Endodermal cell (in vitro differentiated cells): ENCODE measurements at regions not wholly inside any gene's neighbourhood (a gene's known extent, or its start where the extent isn't known, plus 50 kb on each side); places are given as distances from the start of the nearest gene placed in this dataset.

Experiments used
- DNase-seq: peaks from one replicate; pipeline ENCODE4 v3.0.0-alpha.2; 2017
- H3K27ac ChIP-seq: 2 replicates; pipeline ENCODE4 v1.5.1; 2013; ENCODE audit warnings: mild to moderate bottlenecking, low read depth, low read length, moderate library complexity
- H3K27me3 ChIP-seq: 2 replicates; pipeline ENCODE4 v1.6.1; 2013; ENCODE audit warnings: mild to moderate bottlenecking, low read length, moderate library complexity; ENCODE audit not compliant: insufficient read depth, control insufficient read depth, poor library complexity, severe bottlenecking
- H3K36me3 ChIP-seq: 2 replicates; pipeline ENCODE4 v1.7.0; 2013; ENCODE audit warnings: mild to moderate bottlenecking, low read length, moderate library complexity; ENCODE audit not compliant: control insufficient read depth, insufficient read depth
- H3K4me1 ChIP-seq: one replicate; pipeline ENCODE4 v1.7.0; 2013; ENCODE audit warnings: low read length; ENCODE audit not compliant: control insufficient read depth, insufficient read depth
- H3K4me3 ChIP-seq: 2 replicates; pipeline ENCODE4 v1.5.1; 2013; ENCODE audit warnings: mild to moderate bottlenecking, low read length, moderate library complexity
- H3K9ac ChIP-seq: 2 replicates; pipeline ENCODE4 v1.6.1; 2013; ENCODE audit warnings: mild to moderate bottlenecking, low read length, moderate library complexity; ENCODE audit not compliant: poor library complexity, severe bottlenecking; ENCODE audit errors: extremely low read depth
- H3K9me3 ChIP-seq: 2 replicates; pipeline ENCODE4 v1.6.1; 2013; ENCODE audit warnings: mild to moderate bottlenecking, low read length, moderate library complexity; ENCODE audit not compliant: control insufficient read depth
- H3K27ac Mint-ChIP-seq: 2 replicates; pipeline ENCODE4 v1.8.0; 2020; ENCODE audit warnings: mixed read lengths
- H3K27me3 Mint-ChIP-seq: 2 replicates; pipeline ENCODE4 v1.8.0; 2021; ENCODE audit warnings: mild to moderate bottlenecking, mixed read lengths; ENCODE audit not compliant: insufficient read depth
- H3K36me3 Mint-ChIP-seq: 2 replicates; pipeline ENCODE4 v1.8.0; 2020; ENCODE audit warnings: low read depth, mixed read lengths
- H3K4me1 Mint-ChIP-seq: 2 replicates; pipeline ENCODE4 v1.8.0; 2020; ENCODE audit warnings: mixed read lengths
- H3K4me3 Mint-ChIP-seq: 2 replicates; pipeline ENCODE4 v1.8.0; 2020; ENCODE audit warnings: mild to moderate bottlenecking, moderate library complexity, mixed read lengths
- H3K9me3 Mint-ChIP-seq: 2 replicates; pipeline ENCODE4 v1.8.0; 2020; ENCODE audit warnings: mild to moderate bottlenecking, mixed read lengths
- CTCF ChIP-seq: fragments of 200-600 bp; sonication (generic); conservative IDR thresholded peaks from 2 replicates; pipeline ENCODE4 v1.5.0; 2021; ENCODE audit warnings: antibody characterized with exemption, mild to moderate bottlenecking
- WGBS, 2 experiments: methylation state at CpG; one replicate each; pipeline versions ENCODE4 v1.1.5 to v1.1.7; 2013; ENCODE audit warnings: missing lambda C conversion rate in 2 of 2, mixed read lengths in 1 of 2; ENCODE audit not compliant: insufficient coverage in 1 of 2, insufficient read length in 1 of 2; 5-methylcytosine and 5-hydroxymethylcytosine counted together

GRCh38 chr10:10259013-10259412 is 758.7 kb upstream of the CELF2 start:
- DNase-seq = peak; percentile 51

GRCh38 chr10:10270126-10271050 is 747.3 kb upstream of the CELF2 start:
- no peak overlapping the region for H3K27ac Mint-ChIP-seq
- no peaks in the 10 kb centered on the region for H3K4me1 ChIP-seq
- H3K27me3 ChIP-seq = no peaks in the 10 kb centered on the region
- H3K27me3 Mint-ChIP-seq = no peaks in the 10 kb centered on the region
- H3K4me1 Mint-ChIP-seq = peaks cover 13% of the 10 kb centered on the region
- H3K36me3 ChIP-seq = no peaks in the 10 kb centered on the region
- DNase-seq = no peak
- no peak overlapping the region for H3K9ac ChIP-seq
- H3K4me3 ChIP-seq = no peak overlapping the region
- no peak for TF ChIP-seq CTCF
- no peak overlapping the region for H3K4me3 Mint-ChIP-seq
- no peaks in the 10 kb centered on the region for H3K9me3 ChIP-seq
- no peak overlapping the region for H3K27ac ChIP-seq
- no peaks in the 10 kb centered on the region for H3K9me3 Mint-ChIP-seq
- WGBS, 2 experiments = 95 to 97% methylated on average over 5 to 8 of the region's 8 CpGs
- no peaks in the 10 kb centered on the region for H3K36me3 Mint-ChIP-seq

More at GRCh38 chr10:10259013-10259412, 758.7 kb upstream of the CELF2 start:
- no peak overlapping the region for H3K9ac ChIP-seq
- H3K4me3 ChIP-seq = no peak overlapping the region
- peaks cover 6% of the 10 kb centered on the region for H3K9me3 ChIP-seq
- no peaks in the 10 kb centered on the region for H3K27me3 Mint-ChIP-seq
- TF ChIP-seq CTCF = peak; percentile 16
- no peak overlapping the region for H3K27ac Mint-ChIP-seq
- peaks cover 3% of the 10 kb centered on the region for H3K9me3 Mint-ChIP-seq
- H3K36me3 ChIP-seq = no peaks in the 10 kb centered on the region
- no peak overlapping the region for H3K27ac ChIP-seq
- no peaks in the 10 kb centered on the region for H3K4me1 Mint-ChIP-seq
- WGBS, 2 experiments = 96% methylated on average over 4 of the region's 4 CpGs; no CpG with 5 or more reads in 1 of the 2 experiments
- no peaks in the 10 kb centered on the region for H3K4me1 ChIP-seq
- H3K4me3 Mint-ChIP-seq = no peak overlapping the region
- no peaks in the 10 kb centered on the region for H3K36me3 Mint-ChIP-seq
- H3K27me3 ChIP-seq = no peaks in the 10 kb centered on the region

- H3K4me1 Mint-ChIP-seq = peaks cover 13% of the 10 kb centered on the region
- H3K4me1 ChIP-seq = no peaks in the 10 kb centered on the region
- H3K36me3 Mint-ChIP-seq = no peaks in the 10 kb centered on the region
- no peaks in the 10 kb centered on the region for H3K9me3 ChIP-seq
- H3K27ac ChIP-seq = no peak overlapping the region
- no peaks in the 10 kb centered on the region for H3K36me3 ChIP-seq
- no peak overlapping the region for H3K9ac ChIP-seq
- no peaks in the 10 kb centered on the region for H3K27me3 Mint-ChIP-seq
- H3K27me3 ChIP-seq = no peaks in the 10 kb centered on the region
- DNase-seq = peak; percentile 53
- H3K27ac Mint-ChIP-seq = no peak overlapping the region
- WGBS, 2 experiments = 85% methylated on average over 1 of the region's 1 CpG; no CpG with 5 or more reads in 1 of the 2 experiments
- no peak overlapping the region for H3K4me3 ChIP-seq
- no peak overlapping the region for H3K4me3 Mint-ChIP-seq
- H3K9me3 Mint-ChIP-seq = no peaks in the 10 kb centered on the region
- no peak for TF ChIP-seq CTCF
Observed at GRCh38 chr10:10271639-10272192, 746.0 kb upstream of the CELF2 start.
